Stomach (tissue), 8 donors: ENCODE measurements at regions not wholly inside any gene's neighbourhood (a gene's known extent, or its start where the extent isn't known, plus 50 kb on each side); places are given as distances from the start of the nearest gene placed in this dataset.

Source experiments
- DNase-seq, 2 donors: peaks; one replicate each; pipeline versions ENCODE4 v3.0.0 to v3.0.0-alpha.2; 2013 to 2019
- H3K27ac ChIP-seq, 5 donors: fragments of 200-600 bp in 4 of 5; sonication (generic) in 4 of 5; one replicate each; pipeline ENCODE4 v1.5.1; 2013 to 2019; ENCODE audit warnings: mild to moderate bottlenecking in 1 of 5, moderate library complexity in 1 of 5
- H3K27me3 ChIP-seq, 3 donors: fragments of 200-600 bp; sonication (generic); one replicate each; pipeline ENCODE4 v1.5.1; 2017 to 2019; ENCODE audit warnings: mixed run types in 1 of 3
- H3K36me3 ChIP-seq, 4 donors: fragments of 200-600 bp; sonication (generic); 1 replicate in 3 of 4; 2 replicates in 1 of 4; pipeline ENCODE4 v1.5.1; 2016 to 2019
- H3K4me1 ChIP-seq, 4 donors: fragments of 200-600 bp; sonication (generic); one replicate each; pipeline ENCODE4 v1.5.1; 2016 to 2019
- H3K4me3 ChIP-seq, 4 donors: fragments of 200-600 bp; sonication (generic) in 3 of 4; one replicate each; pipeline ENCODE4 v1.5.1; 2016 to 2019; ENCODE audit warnings: mild to moderate bottlenecking in 1 of 4
- H3K9me3 ChIP-seq, 4 donors: fragments of 200-600 bp; sonication (generic); one replicate each; pipeline ENCODE4 v1.5.1; 2016 to 2019
- CTCF ChIP-seq, 7 experiments: fragments of 450-650 bp in 4 of 7; fragments of 200-600 bp in 3 of 7; sonication (generic) in 3 of 7; IDR thresholded peaks; one replicate each; pipeline ENCODE4 v1.5.1; 2016 to 2019; ENCODE audit warnings: antibody characterized with exemption in 7 of 7, control low read depth in 2 of 7, mild to moderate bottlenecking in 1 of 7
- EP300 ChIP-seq: sonication (generic); formaldehyde crosslinking; IDR thresholded peaks from one replicate; pipeline ENCODE4 v1.6.1; 2017; ENCODE audit warnings: antibody characterized with exemption
- POLR2A ChIP-seq, 4 donors: fragments of 450-650 bp; IDR thresholded peaks; one replicate each; pipeline ENCODE4 v1.6.1; 2016; ENCODE audit warnings: antibody characterized with exemption in 4 of 4, control low read depth in 2 of 4, mild to moderate bottlenecking in 1 of 4, moderate library complexity in 1 of 4
- POLR2AphosphoS5 ChIP-seq, 3 donors: sonication (generic); formaldehyde crosslinking; IDR thresholded peaks; one replicate each; pipeline ENCODE4 v1.6.1; 2016; ENCODE audit warnings: antibody characterized with exemption in 3 of 3
- WGBS, 5 donors: extraction: QIAGEN DNeasy Blood & Tissue Kit in 3 of 5; methylation state at CpG; one replicate each; pipeline versions ENCODE4 v1.1.5 to v1.1.7; 2013 to 2018; 5-methylcytosine and 5-hydroxymethylcytosine counted together
- intact Hi-C: fragments of 100-400 bp; cut with DNase I; formaldehyde crosslinking; loops from one replicate; pipeline ENCODE4 v1.15.1; 2023; ENCODE audit warnings: low total_unique reads
- donor health status: healthy with polysubstance abuse.
- donor health status: Bipolar disorder and iron deficiency.
- donor health status: healthy.

GRCh38 chr5:29214839-29215238 lies 1978.6 kb upstream of the CDH6 start:
- Histone ChIP-seq H3K9me3 (no peaks in the 10 kb centered on the region), H3K4me1 (no peaks in the 10 kb centered on the region), H3K4me3 (no peak overlapping the region), H3K27ac (no peak overlapping the region), H3K36me3 (no peaks in the 10 kb centered on the region), H3K27me3 (no peaks in the 10 kb centered on the region)
- intact Hi-C loops, result no loop called here
- DNase-seq, result no peak
- WGBS, 5 donors, result 28 to 56% (median 46%) methylated on average over 1 of the region's 1 CpG
- TF ChIP-seq EP300, result no peak
- no peak for TF ChIP-seq POLR2A (IDR thresholded peaks at IDR 0.05)
- no peak for TF ChIP-seq CTCF (IDR thresholded peaks at IDR 0.05)
- TF ChIP-seq POLR2AphosphoS5 (IDR thresholded peaks at IDR 0.05), result no peak

- TF ChIP-seq POLR2A (IDR thresholded peaks at IDR 0.05) (no peak), CTCF (IDR thresholded peaks at IDR 0.05) (no peak), EP300 (no peak), POLR2AphosphoS5 (IDR thresholded peaks at IDR 0.05) (no peak)
- H3K4me3 ChIP-seq, result no peak overlapping the region
- no peaks in the 10 kb centered on the region for H3K9me3 ChIP-seq
- H3K27me3 ChIP-seq, result no peaks in the 10 kb centered on the region
- intact Hi-C loops, result no loop called here
- no peaks in the 10 kb centered on the region for H3K4me1 ChIP-seq
- DNase-seq, result peak in 1 of 2 donors; percentile 20
- WGBS, 5 donors, result 16 to 63% (median 50%) methylated on average over 3 of the region's 3 CpGs
- H3K27ac ChIP-seq, result peak overlapping the region in 1 of 5 donors; percentile 13
- no peaks in the 10 kb centered on the region for H3K36me3 ChIP-seq
These were observed 1980.0 kb upstream of the CDH6 start for GRCh38 chr5:29213475-29213874.

- TF ChIP-seq POLR2AphosphoS5 (IDR thresholded peaks at IDR 0.05) (no peak), EP300 (no peak), POLR2A (IDR thresholded peaks at IDR 0.05) (no peak), CTCF (IDR thresholded peaks at IDR 0.05) (no peak)
- no peak for DNase-seq
These were observed 1985.5 kb upstream of the CDH6 start for GRCh38 chr5:29208024-29208423.

GRCh38 chr5:29203049-29203448 lies 1990.4 kb upstream of the CDH6 start:
- Histone ChIP-seq H3K27ac (no peak overlapping the region), H3K36me3 (no peaks in the 10 kb centered on the region), H3K4me3 (no peak overlapping the region), H3K4me1 (no peaks in the 10 kb centered on the region), H3K9me3 (no peaks in the 10 kb centered on the region), H3K27me3 (no peaks in the 10 kb centered on the region)
- no peak for DNase-seq
- no peak for TF ChIP-seq CTCF (IDR thresholded peaks at IDR 0.05)
- intact Hi-C loops, result no loop called here

More at GRCh38 chr5:29208024-29208423, 1985.5 kb upstream of the CDH6 start:
- intact Hi-C loops, result no loop called here
- H3K36me3 ChIP-seq, result no peaks in the 10 kb centered on the region
- no peaks in the 10 kb centered on the region for H3K4me1 ChIP-seq
- no peaks in the 10 kb centered on the region for H3K9me3 ChIP-seq
- H3K27ac ChIP-seq, result no peak overlapping the region
- H3K4me3 ChIP-seq, result no peak overlapping the region
- H3K27me3 ChIP-seq, result no peaks in the 10 kb centered on the region
